ENCODE measurements at regions not wholly inside any gene's neighbourhood (a gene's known extent, or its start where the extent isn't known, plus 50 kb on each side); places are given as distances from the start of the nearest gene placed in this dataset.

DNA sequence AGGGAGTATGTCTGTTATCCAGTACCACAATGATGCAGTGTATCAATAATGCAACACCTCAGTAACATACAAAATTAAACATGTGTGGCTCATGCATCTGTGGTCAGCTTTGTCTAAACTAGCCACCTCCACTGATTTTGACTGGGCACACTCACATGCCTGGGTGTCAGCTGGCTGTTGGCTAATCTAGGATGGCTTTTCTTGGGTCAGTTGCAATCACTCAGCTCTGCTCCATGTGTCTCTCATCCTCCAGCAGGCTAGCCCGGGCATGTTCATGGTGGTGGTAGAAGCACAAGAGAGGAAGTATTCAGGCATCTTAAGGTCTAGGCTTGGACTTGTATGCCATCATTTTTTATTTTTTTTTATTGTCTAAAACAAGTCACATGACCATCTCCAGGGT lies 59.3 kb upstream of the JAG1 start:
- no peaks in the 10 kb centered on the region for H3K27me3 ChIP-seq (ENCODE audit: insufficient read depth)
- no peak for DNase-seq
- no peaks in the 10 kb centered on the region for H3K9me3 ChIP-seq
- H3K4me3 ChIP-seq (ENCODE audit: low read depth in 2 of 2, low read length in 1 of 2): no peak overlapping the region
- no peak overlapping the region for H2AFZ ChIP-seq (ENCODE audit: low read depth)
- no peaks in the 10 kb centered on the region for H3K79me2 ChIP-seq (ENCODE audit: insufficient read depth)
- H3K36me3 ChIP-seq (replicated peaks in 1 of 2; ENCODE audit: control insufficient read depth in 1 of 2, insufficient read depth in 2 of 2, low read length in 1 of 2): no peaks in the 10 kb centered on the region
- H3K9me2 ChIP-seq: no peaks in the 10 kb centered on the region
- POLR2A ChIA-PET: no interaction called here
- no peaks in the 10 kb centered on the region for H4K20me1 ChIP-seq (ENCODE audit: insufficient read depth)
- WGBS (ENCODE audit: low lambda C conversion rate): 87% methylated on average over 1 of the region's 1 CpG
- no peak overlapping the region for H3K4me2 ChIP-seq
- H3K27ac ChIP-seq (ENCODE audit: low read depth in 2 of 2, low read length in 1 of 2): no peak overlapping the region
- CTCF ChIA-PET: no interaction called here
- H3K9ac ChIP-seq: no peak overlapping the region
- peaks cover 0 to 6% of the 10 kb centered on the region in 2 experiments; a peak in 1 of 4 replicates for H3K4me1 ChIP-seq (ENCODE audit: control insufficient read depth in 1 of 2, insufficient read depth in 2 of 2, low read depth in 1 of 2, low read length in 1 of 2)
- TF ChIP-seq USF1 (IDR thresholded peaks at IDR 0.05; ENCODE audit: borderline replicate concordance, low read depth) (no peak), PBX3 (IDR thresholded peaks at IDR 0.05) (no peak), MEF2A (IDR thresholded peaks at IDR 0.05; ENCODE audit: borderline replicate concordance, low read depth) (no peak)
- H3F3A ChIP-seq (replicated peaks; ENCODE audit: insufficient read depth): peaks cover 14% of the 10 kb centered on the region

DNA sequence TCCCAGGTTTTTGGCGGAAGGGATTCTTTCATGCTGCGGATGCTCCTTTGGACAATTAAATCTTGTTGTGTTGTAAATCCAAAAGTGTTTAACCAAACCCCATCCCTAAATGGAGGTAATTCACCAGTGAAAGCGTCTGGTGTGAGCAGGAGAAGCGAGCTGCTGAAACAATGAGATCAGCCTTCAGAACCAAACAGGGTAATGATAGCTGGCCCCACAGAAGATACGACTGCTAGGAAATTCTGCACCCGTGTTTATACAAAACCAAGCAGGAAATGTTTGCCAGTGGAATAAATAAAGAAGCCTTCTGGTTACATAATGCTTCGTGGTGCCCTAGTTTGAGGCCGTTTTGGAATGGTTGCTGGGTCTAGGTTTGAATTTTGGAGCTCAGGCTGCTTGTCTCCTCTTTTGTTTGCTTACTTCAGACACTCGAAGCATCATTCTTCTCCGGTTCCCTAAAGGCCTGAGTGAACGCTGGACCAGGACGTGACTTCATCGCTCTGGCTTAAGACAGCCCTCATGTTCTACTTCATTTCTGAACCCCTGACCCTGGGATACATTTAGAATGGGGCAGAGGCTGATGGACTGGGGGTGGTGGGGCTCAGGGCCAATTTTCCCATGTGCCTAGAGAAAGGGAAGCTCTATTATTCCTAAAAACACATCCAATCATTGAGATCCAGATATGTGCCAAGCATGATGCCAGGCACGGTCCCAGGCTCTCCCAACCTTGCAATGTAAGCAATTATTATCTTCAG lies 61.6 kb upstream of the JAG1 start:
- H4K20me1 ChIP-seq (ENCODE audit: insufficient read depth): no peaks in the 10 kb centered on the region
- H3K4me1 ChIP-seq (ENCODE audit: control insufficient read depth in 1 of 2, insufficient read depth in 2 of 2, low read depth in 1 of 2, low read length in 1 of 2): peaks cover 0 to 6% of the 10 kb centered on the region in 2 experiments; a peak in 1 of 4 replicates
- H3K9ac ChIP-seq: no peak overlapping the region
- no peak overlapping the region for H2AFZ ChIP-seq (ENCODE audit: low read depth)
- no peaks in the 10 kb centered on the region for H3K9me2 ChIP-seq
- no peaks in the 10 kb centered on the region for H3K79me2 ChIP-seq (ENCODE audit: insufficient read depth)
- CTCF ChIA-PET: interaction anchor here (1.6 kb wide), 1 partner anchor 13 kb away, joined by 6 read pairs; no protein-coding TSS in a partner anchor
- 75% methylated on average over 14 of the region's 14 CpGs for WGBS (ENCODE audit: low lambda C conversion rate)
- H3K4me2 ChIP-seq: no peak overlapping the region
- H3K36me3 ChIP-seq (replicated peaks in 1 of 2; ENCODE audit: control insufficient read depth in 1 of 2, insufficient read depth in 2 of 2, low read length in 1 of 2): no peaks in the 10 kb centered on the region
- no peaks in the 10 kb centered on the region for H3K27me3 ChIP-seq (ENCODE audit: insufficient read depth)
- H3F3A ChIP-seq (replicated peaks; ENCODE audit: insufficient read depth): peaks cover 14% of the 10 kb centered on the region
- no peak overlapping the region for H3K4me3 ChIP-seq (ENCODE audit: low read depth in 2 of 2, low read length in 1 of 2)
- no peaks in the 10 kb centered on the region for H3K9me3 ChIP-seq
- POLR2A ChIA-PET: no interaction called here
- no peak overlapping the region for H3K27ac ChIP-seq (ENCODE audit: low read depth in 2 of 2, low read length in 1 of 2)
- DNase-seq: no peak
- TF ChIP-seq USF1 (IDR thresholded peaks at IDR 0.05; ENCODE audit: borderline replicate concordance, low read depth) (no peak), POLR2AphosphoS5 (IDR thresholded peaks at IDR 0.05; ENCODE audit: low read depth, low read length) (no peak), MEF2A (IDR thresholded peaks at IDR 0.05; ENCODE audit: borderline replicate concordance, low read depth) (no peak), JUND (IDR thresholded peaks at IDR 0.05) (no peak), RXRA (IDR thresholded peaks at IDR 0.05; ENCODE audit: borderline replicate concordance, low read depth) (no peak), CHD2 (IDR thresholded peaks at IDR 0.05; ENCODE audit: low read length, partially characterized antibody) (no peak), GATA2 (CRISPR knock-in tag; IDR thresholded peaks at IDR 0.05) (no peak), TEAD4 (IDR thresholded peaks at IDR 0.05; ENCODE audit: borderline replicate concordance, insufficient read depth) (no peak), FOSL2 (IDR thresholded peaks at IDR 0.05; ENCODE audit: borderline replicate concordance, low read depth) (no peak), ELF1 (IDR thresholded peaks at IDR 0.05) (no peak), CTCF (IDR thresholded peaks at IDR 0.05) (no peak), SMC3 (IDR thresholded peaks at IDR 0.05; ENCODE audit: low read depth, low read length) (no peak), RAD21 (IDR thresholded peaks at IDR 0.05; ENCODE audit: low read length) (no peak)
- TF ChIP-seq, protein P1, sequence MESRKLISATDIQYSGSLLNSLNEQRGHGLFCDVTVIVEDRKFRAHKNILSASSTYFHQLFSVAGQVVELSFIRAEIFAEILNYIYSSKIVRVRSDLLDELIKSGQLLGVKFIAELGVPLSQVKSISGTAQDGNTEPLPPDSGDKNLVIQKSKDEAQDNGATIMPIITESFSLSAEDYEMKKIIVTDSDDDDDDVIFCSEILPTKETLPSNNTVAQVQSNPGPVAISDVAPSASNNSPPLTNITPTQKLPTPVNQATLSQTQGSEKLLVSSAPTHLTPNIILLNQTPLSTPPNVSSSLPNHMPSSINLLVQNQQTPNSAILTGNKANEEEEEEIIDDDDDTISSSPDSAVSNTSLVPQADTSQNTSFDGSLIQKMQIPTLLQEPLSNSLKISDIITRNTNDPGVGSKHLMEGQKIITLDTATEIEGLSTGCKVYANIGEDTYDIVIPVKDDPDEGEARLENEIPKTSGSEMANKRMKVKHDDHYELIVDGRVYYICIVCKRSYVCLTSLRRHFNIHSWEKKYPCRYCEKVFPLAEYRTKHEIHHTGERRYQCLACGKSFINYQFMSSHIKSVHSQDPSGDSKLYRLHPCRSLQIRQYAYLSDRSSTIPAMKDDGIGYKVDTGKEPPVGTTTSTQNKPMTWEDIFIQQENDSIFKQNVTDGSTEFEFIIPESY (IDR thresholded peaks at IDR 0.05; ENCODE audit: borderline replicate concordance, low read depth): no peak
- TF ChIP-seq, protein P2, sequence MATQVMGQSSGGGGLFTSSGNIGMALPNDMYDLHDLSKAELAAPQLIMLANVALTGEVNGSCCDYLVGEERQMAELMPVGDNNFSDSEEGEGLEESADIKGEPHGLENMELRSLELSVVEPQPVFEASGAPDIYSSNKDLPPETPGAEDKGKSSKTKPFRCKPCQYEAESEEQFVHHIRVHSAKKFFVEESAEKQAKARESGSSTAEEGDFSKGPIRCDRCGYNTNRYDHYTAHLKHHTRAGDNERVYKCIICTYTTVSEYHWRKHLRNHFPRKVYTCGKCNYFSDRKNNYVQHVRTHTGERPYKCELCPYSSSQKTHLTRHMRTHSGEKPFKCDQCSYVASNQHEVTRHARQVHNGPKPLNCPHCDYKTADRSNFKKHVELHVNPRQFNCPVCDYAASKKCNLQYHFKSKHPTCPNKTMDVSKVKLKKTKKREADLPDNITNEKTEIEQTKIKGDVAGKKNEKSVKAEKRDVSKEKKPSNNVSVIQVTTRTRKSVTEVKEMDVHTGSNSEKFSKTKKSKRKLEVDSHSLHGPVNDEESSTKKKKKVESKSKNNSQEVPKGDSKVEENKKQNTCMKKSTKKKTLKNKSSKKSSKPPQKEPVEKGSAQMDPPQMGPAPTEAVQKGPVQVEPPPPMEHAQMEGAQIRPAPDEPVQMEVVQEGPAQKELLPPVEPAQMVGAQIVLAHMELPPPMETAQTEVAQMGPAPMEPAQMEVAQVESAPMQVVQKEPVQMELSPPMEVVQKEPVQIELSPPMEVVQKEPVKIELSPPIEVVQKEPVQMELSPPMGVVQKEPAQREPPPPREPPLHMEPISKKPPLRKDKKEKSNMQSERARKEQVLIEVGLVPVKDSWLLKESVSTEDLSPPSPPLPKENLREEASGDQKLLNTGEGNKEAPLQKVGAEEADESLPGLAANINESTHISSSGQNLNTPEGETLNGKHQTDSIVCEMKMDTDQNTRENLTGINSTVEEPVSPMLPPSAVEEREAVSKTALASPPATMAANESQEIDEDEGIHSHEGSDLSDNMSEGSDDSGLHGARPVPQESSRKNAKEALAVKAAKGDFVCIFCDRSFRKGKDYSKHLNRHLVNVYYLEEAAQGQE (IDR thresholded peaks at IDR 0.05; ENCODE audit: low read depth, low read length): no peak
